H9 (cell line): ENCODE measurements at regions not wholly inside any gene's neighbourhood (a gene's known extent, or its start where the extent isn't known, plus 50 kb on each side); places are given as distances from the start of the nearest gene placed in this dataset.

Source experiments
- DNase-seq: peaks from one replicate; pipeline ENCODE4 v3.0.0-alpha.2; 2017
- H2AFZ ChIP-seq: one replicate; pipeline ENCODE4 v1.6.1; 2013; ENCODE audit warnings: mild to moderate bottlenecking, low read length, control low read depth, moderate library complexity
- H2AK5ac ChIP-seq: 2 replicates; pipeline ENCODE4 v1.6.1; 2013; ENCODE audit warnings: low read length, control low read depth, mixed read lengths; ENCODE audit not compliant: insufficient read length
- H2BK120ac ChIP-seq: one replicate; pipeline ENCODE4 v1.6.1; 2013; ENCODE audit warnings: low read depth, mild to moderate bottlenecking, low read length, control low read depth, inconsistent platforms; ENCODE audit not compliant: poor library complexity, severe bottlenecking
- H2BK12ac ChIP-seq: 2 replicates; pipeline ENCODE4 v1.6.1; 2013; ENCODE audit warnings: low read length, control low read depth, mixed read lengths, low read depth; ENCODE audit not compliant: insufficient read length
- H2BK15ac ChIP-seq: 2 replicates; pipeline ENCODE4 v1.6.1; 2013; ENCODE audit warnings: low read depth, low read length, control low read depth
- H2BK20ac ChIP-seq: one replicate; pipeline ENCODE4 v1.6.1; 2013; ENCODE audit warnings: low read depth, mild to moderate bottlenecking, low read length, control low read depth, inconsistent platforms; ENCODE audit not compliant: poor library complexity, severe bottlenecking
- H2BK5ac ChIP-seq: 2 replicates; pipeline ENCODE4 v1.6.1; 2013; ENCODE audit warnings: low read length, control low read depth, mixed read lengths; ENCODE audit not compliant: insufficient read length
- H3K14ac ChIP-seq: 2 replicates; pipeline ENCODE4 v1.6.1; 2013; ENCODE audit warnings: low read length, control low read depth; ENCODE audit not compliant: insufficient read depth
- H3K18ac ChIP-seq: 2 replicates; pipeline ENCODE4 v1.6.1; 2013; ENCODE audit warnings: low read depth, mild to moderate bottlenecking, mixed read lengths, low read length, control low read depth; ENCODE audit not compliant: insufficient read length
- H3K23ac ChIP-seq: 2 replicates; pipeline ENCODE4 v1.6.1; 2013; ENCODE audit warnings: low read length, control low read depth, mixed read lengths, low read depth; ENCODE audit not compliant: insufficient read length
- H3K23me2 ChIP-seq: 2 replicates; pipeline ENCODE4 v1.6.1; 2013; ENCODE audit warnings: low read depth, mild to moderate bottlenecking, mixed read lengths, low read length, control low read depth; ENCODE audit not compliant: insufficient read length, poor library complexity, severe bottlenecking
- H3K27ac ChIP-seq: 2 replicates; pipeline ENCODE4 v1.5.1; 2013; ENCODE audit warnings: low read length, control low read depth, mixed read lengths, low read depth; ENCODE audit not compliant: insufficient read length
- H3K27me3 ChIP-seq: 2 replicates; pipeline ENCODE4 v1.6.1; 2013; ENCODE audit warnings: low read length, control low read depth, inconsistent platforms; ENCODE audit not compliant: insufficient read depth
- H3K4ac ChIP-seq: 2 replicates; pipeline ENCODE4 v1.6.1; 2013; ENCODE audit warnings: low read depth, mild to moderate bottlenecking, control low read depth, inconsistent platforms, low read length, moderate library complexity
- H3K4me1 ChIP-seq: 2 replicates; pipeline ENCODE4 v1.6.1; 2013; ENCODE audit warnings: low read length, control low read depth, inconsistent platforms; ENCODE audit not compliant: insufficient read depth
- H3K4me2 ChIP-seq: 2 replicates; pipeline ENCODE4 v1.6.1; 2013; ENCODE audit warnings: low read length, control low read depth, mixed read lengths; ENCODE audit not compliant: insufficient read length, insufficient read depth
- H3K56ac ChIP-seq: 2 replicates; pipeline ENCODE4 v1.6.1; 2013; ENCODE audit warnings: low read depth, mild to moderate bottlenecking, mixed read lengths, low read length, control low read depth; ENCODE audit not compliant: insufficient read length
- H3K79me1 ChIP-seq: 2 replicates; pipeline ENCODE4 v1.6.1; 2013; ENCODE audit warnings: low read depth, mild to moderate bottlenecking, moderate library complexity, low read length, control low read depth, inconsistent platforms; ENCODE audit not compliant: insufficient read depth, poor library complexity, severe bottlenecking
- H3K79me2 ChIP-seq: 2 replicates; pipeline ENCODE4 v1.6.1; 2013; ENCODE audit warnings: low read length, control low read depth, inconsistent platforms; ENCODE audit not compliant: insufficient read depth
- H3K9ac ChIP-seq: 2 replicates; pipeline ENCODE4 v1.6.1; 2013; ENCODE audit warnings: low read length, control low read depth, mixed read lengths; ENCODE audit not compliant: insufficient read length; ENCODE audit errors: extremely low read depth
- H3K9me3 ChIP-seq: one replicate; pipeline ENCODE4 v1.6.1; 2013; ENCODE audit warnings: low read depth, low read length, inconsistent platforms; ENCODE audit not compliant: control insufficient read depth
- H3T11ph ChIP-seq: one replicate; pipeline ENCODE4 v1.6.1; 2013; ENCODE audit warnings: mild to moderate bottlenecking, low read length, control low read depth, inconsistent platforms
- H4K20me1 ChIP-seq: one replicate; pipeline ENCODE4 v1.6.1; 2013; ENCODE audit not compliant: control insufficient read depth, insufficient read length, insufficient read depth
- H4K5ac ChIP-seq: 2 replicates; pipeline ENCODE4 v1.6.1; 2013; ENCODE audit warnings: low read depth, mild to moderate bottlenecking, mixed read lengths, low read length, control low read depth; ENCODE audit not compliant: insufficient read length
- H4K8ac ChIP-seq: replicated peaks from 2 replicates; pipeline ENCODE4 v1.6.1; 2013; ENCODE audit warnings: low read length, control low read depth, mixed read lengths, low read depth; ENCODE audit not compliant: insufficient read length
- H4K91ac ChIP-seq: 2 replicates; pipeline ENCODE4 v1.6.1; 2013; ENCODE audit warnings: low read depth, mild to moderate bottlenecking, moderate library complexity, mixed read lengths, low read length, control low read depth; ENCODE audit not compliant: insufficient read length
- H3K27ac Mint-ChIP-seq, 3 experiments: 2 replicates in 2 of 3; 3 replicates in 1 of 3; pipeline ENCODE4 v1.8.0; 2020 to 2021; ENCODE audit warnings: mixed read lengths in 3 of 3, mild to moderate bottlenecking in 1 of 3, moderate library complexity in 1 of 3
- H3K27me3 Mint-ChIP-seq: 2 replicates; pipeline ENCODE4 v1.8.0; 2021; ENCODE audit warnings: low read depth, mild to moderate bottlenecking, moderate library complexity, mixed read lengths
- H3K36me3 Mint-ChIP-seq, 3 experiments: 2 replicates in 2 of 3; 3 replicates in 1 of 3; pipeline ENCODE4 v1.8.0; 2020 to 2021; ENCODE audit warnings: low read depth in 3 of 3, mixed read lengths in 3 of 3; ENCODE audit not compliant: insufficient read depth in 1 of 3
- H3K4me1 Mint-ChIP-seq, 2 experiments: 2 replicates each; pipeline ENCODE4 v1.8.0; 2020; ENCODE audit warnings: mixed read lengths in 2 of 2
- H3K4me3 Mint-ChIP-seq, 2 experiments: 2 replicates in 1 of 2; 3 replicates in 1 of 2; pipeline ENCODE4 v1.8.0; 2020 to 2021; ENCODE audit warnings: mild to moderate bottlenecking in 2 of 2, mixed read lengths in 2 of 2, moderate library complexity in 1 of 2
- H3K9me3 Mint-ChIP-seq, 2 experiments: 2 replicates in 1 of 2; 3 replicates in 1 of 2; pipeline ENCODE4 v1.8.0; 2020; ENCODE audit warnings: mild to moderate bottlenecking in 2 of 2, mixed read lengths in 2 of 2, moderate library complexity in 1 of 2
- CTCF ChIP-seq: fragments of 200-600 bp; sonication (generic); conservative IDR thresholded peaks from 3 replicates; pipeline ENCODE4 v1.8.0; 2021; ENCODE audit warnings: antibody characterized with exemption, mild to moderate bottlenecking

- Histone ChIP-seq H4K5ac (no peak overlapping the region), H3K4me1 (no peaks in the 10 kb centered on the region), H3K4me2 (no peak overlapping the region), H4K91ac (no peak overlapping the region), H2BK20ac (no peak overlapping the region), H2BK12ac (no peak overlapping the region), H2AFZ (no peak overlapping the region), H3K23me2 (no peaks in the 10 kb centered on the region), H3K27me3 (no peaks in the 10 kb centered on the region), H4K20me1 (no peaks in the 10 kb centered on the region), H3T11ph (no peak overlapping the region), H3K14ac (no peak overlapping the region), H2BK5ac (no peak overlapping the region), H3K23ac (no peak overlapping the region), H3K56ac (no peak overlapping the region), H3K18ac (no peak overlapping the region), H2BK120ac (no peak overlapping the region), H3K79me1 (no peaks in the 10 kb centered on the region), H2AK5ac (no peak overlapping the region), H3K9me3 (no peaks in the 10 kb centered on the region), H3K79me2 (no peaks in the 10 kb centered on the region), H4K8ac (no peak overlapping the region), H3K4ac (no peak overlapping the region), H2BK15ac (no peak overlapping the region), H3K9ac (no peak overlapping the region), H3K27ac (no peak overlapping the region)
- Mint-ChIP-seq H3K27ac (no peak overlapping the region), H3K4me1 (no peaks in the 10 kb centered on the region), H3K36me3 (peaks cover 0 to 9% (median 1%) of the 10 kb centered on the region in 3 experiments; a peak in 4 of 7 replicates), H3K9me3 (peaks cover 6 to 12% of the 10 kb centered on the region in 2 experiments; a peak in 4 of 5 replicates), H3K4me3 (no peak overlapping the region), H3K27me3 (no peaks in the 10 kb centered on the region)
- TF ChIP-seq CTCF, result no peak
- no peak for DNase-seq
These were observed 704.7 kb upstream of the ARPP21 start for GRCh38 chr3:34934660-34935059.
